ENCODE measurements at regions not wholly inside any gene's neighbourhood (a gene's known extent, or its start where the extent isn't known, plus 50 kb on each side); places are given as distances from the start of the nearest gene placed in this dataset.

DNA sequence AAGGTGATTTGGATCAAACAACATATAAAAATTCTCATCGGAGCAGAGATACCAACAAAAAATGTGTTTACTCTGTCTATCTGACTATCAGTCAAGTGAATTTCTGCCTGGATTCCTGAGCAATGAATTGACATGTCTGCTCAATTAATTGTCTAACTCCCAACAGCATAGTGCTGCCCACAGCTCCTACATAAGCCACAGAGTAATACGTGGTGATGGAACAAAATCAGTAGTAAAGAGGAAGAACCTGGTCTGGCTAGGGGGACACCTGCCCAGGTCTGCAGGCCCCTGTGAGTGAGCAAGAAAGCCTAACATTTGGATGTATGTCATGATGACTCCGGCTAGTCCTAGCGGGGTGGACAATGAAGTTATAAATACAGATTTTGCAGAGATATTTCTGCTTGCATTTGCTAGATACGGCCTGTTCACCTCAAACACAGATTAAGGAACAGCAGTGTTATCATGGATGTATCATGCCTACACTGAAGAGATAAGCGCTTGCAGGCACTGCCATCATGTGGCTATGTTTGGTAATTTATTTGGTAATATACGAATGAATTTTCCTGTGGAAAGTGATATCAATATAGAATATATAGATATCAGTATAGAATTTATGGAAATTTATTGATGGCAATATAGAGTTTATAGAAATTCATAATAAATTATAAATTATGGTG is 69.6 kb upstream of the LRRC8B start:
- H3K36me3 Mint-ChIP-seq = no peaks in the 10 kb centered on the region
- Histone ChIP-seq H3K4me1 (ENCODE audit: control insufficient read depth in 2 of 2, insufficient read depth in 2 of 2, low read length in 2 of 2) (no peaks in the 10 kb centered on the region), H3K9me3 (ENCODE audit: control insufficient read depth in 2 of 3, low read length in 3 of 3) (no peaks in the 10 kb centered on the region), H3K27ac (ENCODE audit: low read depth, low read length) (no peak overlapping the region), H3K27me3 (ENCODE audit: control insufficient read depth in 2 of 2, insufficient read depth in 2 of 2, low read length in 2 of 2) (no peaks in the 10 kb centered on the region), H3K36me3 (ENCODE audit: control insufficient read depth in 2 of 3, insufficient read depth in 3 of 3, low read length in 3 of 3) (no peaks in the 10 kb centered on the region), H3K4me3 (ENCODE audit: low read length) (no peak overlapping the region)
- H3K4me3 Mint-ChIP-seq = no peak overlapping the region
- DNase-seq = peak in 8 of 9 donors; percentile 46 to 75 (median 66)
- ChIA-PET CTCF (interaction anchor here (0.8 to 6.3 kb wide), 10 partner anchors 10 to 505 kb away, joined by 3 to 49 read pairs (median 4); no protein-coding TSS in a partner anchor), POLR2A (no interaction called here)
- peaks cover under 1 to 45% (median 11%) of the 10 kb centered on the region in 5 donors for H3K27me3 Mint-ChIP-seq
- peaks cover 4 to 23% (median 9%) of the 10 kb centered on the region in 7 donors for H3K4me1 Mint-ChIP-seq
- intact Hi-C loops (cut with micrococcal nuclease) = loop anchor here (1.0 to 10.0 kb wide), 15 partner anchors 96 to 850 kb away; partner anchors contain the start of genes GBP4 (in 2 of the 2), GBP1 (in 1 of the 2) and GBP5 (in 1 of the 2)
- peak; percentile 94 for ATAC-seq
- peak overlapping the region in 1 of 9 donors; percentile 38 for H3K27ac Mint-ChIP-seq
- no peaks in the 10 kb centered on the region for H3K9me3 Mint-ChIP-seq

GRCh38 chr1:89457046-89457445 is 67.6 kb upstream of the LRRC8B start:
- Histone ChIP-seq H3K27me3 (ENCODE audit: control insufficient read depth in 2 of 2, insufficient read depth in 2 of 2, low read length in 2 of 2) (no peaks in the 10 kb centered on the region), H3K36me3 (ENCODE audit: control insufficient read depth in 2 of 3, insufficient read depth in 3 of 3, low read length in 3 of 3) (no peaks in the 10 kb centered on the region), H3K4me1 (ENCODE audit: control insufficient read depth in 2 of 2, insufficient read depth in 2 of 2, low read length in 2 of 2) (no peaks in the 10 kb centered on the region), H3K4me3 (ENCODE audit: low read length) (no peak overlapping the region), H3K27ac (ENCODE audit: low read depth, low read length) (no peak overlapping the region), H3K9me3 (ENCODE audit: control insufficient read depth in 2 of 3, low read length in 3 of 3) (no peaks in the 10 kb centered on the region)
- H3K4me3 Mint-ChIP-seq = no peak overlapping the region
- POLR2A ChIA-PET = no interaction called here
- intact Hi-C loops (cut with micrococcal nuclease) = loop anchor here (5.0 to 10.0 kb wide), 5 partner anchors 200 to 852 kb away; partner anchors contain the start of genes GBP4 (in 2 of the 2) and GBP1 (in 1 of the 2)
- H3K4me1 Mint-ChIP-seq = peaks cover 0 to 16% (median 0%) of the 10 kb centered on the region in 7 donors
- CTCF ChIA-PET = interaction anchor here (0.5 to 6.3 kb wide), 7 partner anchors 50 to 798 kb away, joined by 3 to 49 read pairs (median 4); no protein-coding TSS in a partner anchor
- ATAC-seq (no peak), DNase-seq (no peak)
- no peaks in the 10 kb centered on the region for H3K36me3 Mint-ChIP-seq
- peak overlapping the region in 1 of 9 donors; percentile 15 for H3K27ac Mint-ChIP-seq
- peaks cover 13 to 62% (median 29%) of the 10 kb centered on the region in 5 donors for H3K27me3 Mint-ChIP-seq
- H3K9me3 Mint-ChIP-seq = no peaks in the 10 kb centered on the region

GRCh38 chr1:89459081-89459480 is 65.5 kb upstream of the LRRC8B start:
- Histone ChIP-seq H3K4me1 (ENCODE audit: control insufficient read depth in 2 of 2, insufficient read depth in 2 of 2, low read length in 2 of 2) (peaks cover 0 to 3% of the 10 kb centered on the region in 2 donors), H3K27me3 (ENCODE audit: control insufficient read depth in 2 of 2, insufficient read depth in 2 of 2, low read length in 2 of 2) (peaks cover 0 to 4% of the 10 kb centered on the region in 2 donors), H3K4me3 (ENCODE audit: low read length) (no peak overlapping the region), H3K36me3 (ENCODE audit: control insufficient read depth in 2 of 3, insufficient read depth in 3 of 3, low read length in 3 of 3) (no peaks in the 10 kb centered on the region), H3K9me3 (ENCODE audit: control insufficient read depth in 2 of 3, low read length in 3 of 3) (no peaks in the 10 kb centered on the region), H3K27ac (ENCODE audit: low read depth, low read length) (no peak overlapping the region)
- H3K36me3 Mint-ChIP-seq = no peaks in the 10 kb centered on the region
- peaks cover 22 to 60% (median 43%) of the 10 kb centered on the region in 5 donors for H3K27me3 Mint-ChIP-seq
- ChIA-PET POLR2A (no interaction called here), CTCF (no interaction called here)
- H3K9me3 Mint-ChIP-seq = peaks cover 0 to 2% (median 0%) of the 10 kb centered on the region in 11 donors
- peaks cover 5 to 22% (median 10%) of the 10 kb centered on the region in 7 donors for H3K4me1 Mint-ChIP-seq
- DNase-seq = no peak
- no peak for ATAC-seq
- H3K27ac Mint-ChIP-seq = no peak overlapping the region
- intact Hi-C loops (cut with micrococcal nuclease) = loop anchor here (5.0 to 10.0 kb wide), 5 partner anchors 202 to 854 kb away; partner anchors contain the start of genes GBP4 (in 2 of the 2) and GBP1 (in 1 of the 2)
- no peak overlapping the region for H3K4me3 Mint-ChIP-seq

- Histone ChIP-seq H3K9me3 (ENCODE audit: control insufficient read depth in 2 of 3, low read length in 3 of 3) (no peaks in the 10 kb centered on the region), H3K4me3 (ENCODE audit: low read length) (no peak overlapping the region), H3K27ac (ENCODE audit: low read depth, low read length) (no peak overlapping the region), H3K36me3 (ENCODE audit: control insufficient read depth in 2 of 3, insufficient read depth in 3 of 3, low read length in 3 of 3) (no peaks in the 10 kb centered on the region), H3K27me3 (ENCODE audit: control insufficient read depth in 2 of 2, insufficient read depth in 2 of 2, low read length in 2 of 2) (peaks cover 0 to 4% of the 10 kb centered on the region in 2 donors), H3K4me1 (ENCODE audit: control insufficient read depth in 2 of 2, insufficient read depth in 2 of 2, low read length in 2 of 2) (peaks cover 0 to 6% of the 10 kb centered on the region in 2 donors)
- ChIA-PET POLR2A (interaction anchor here (0.6 kb wide), 1 partner anchor 259 kb away, joined by 3 read pairs; no protein-coding TSS in a partner anchor), CTCF (no interaction called here)
- H3K9me3 Mint-ChIP-seq = peaks cover 0 to 5% (median 0%) of the 10 kb centered on the region in 11 donors
- intact Hi-C loops (cut with micrococcal nuclease) = no loop called here
- no peak for DNase-seq
- peaks cover 10 to 30% (median 13%) of the 10 kb centered on the region in 7 donors for H3K4me1 Mint-ChIP-seq
- H3K27me3 Mint-ChIP-seq = peaks cover 23 to 67% (median 54%) of the 10 kb centered on the region in 5 donors
- no peak overlapping the region for H3K27ac Mint-ChIP-seq
- no peaks in the 10 kb centered on the region for H3K36me3 Mint-ChIP-seq
- no peak overlapping the region for H3K4me3 Mint-ChIP-seq
- ATAC-seq = no peak
Observed at GRCh38 chr1:89460325-89460724, 64.3 kb upstream of the LRRC8B start.

- Histone ChIP-seq H3K27me3 (ENCODE audit: control insufficient read depth in 2 of 2, insufficient read depth in 2 of 2, low read length in 2 of 2) (peaks cover 0 to 4% of the 10 kb centered on the region in 2 donors), H3K9me3 (ENCODE audit: control insufficient read depth in 2 of 3, low read length in 3 of 3) (no peaks in the 10 kb centered on the region), H3K36me3 (ENCODE audit: control insufficient read depth in 2 of 3, insufficient read depth in 3 of 3, low read length in 3 of 3) (no peaks in the 10 kb centered on the region), H3K4me1 (ENCODE audit: control insufficient read depth in 2 of 2, insufficient read depth in 2 of 2, low read length in 2 of 2) (peaks cover 0 to 6% of the 10 kb centered on the region in 2 donors), H3K27ac (ENCODE audit: low read depth, low read length) (no peak overlapping the region), H3K4me3 (ENCODE audit: low read length) (no peak overlapping the region)
- Mint-ChIP-seq H3K27ac (no peak overlapping the region), H3K4me3 (no peak overlapping the region), H3K9me3 (peaks cover 0 to 5% (median 0%) of the 10 kb centered on the region in 11 donors), H3K36me3 (no peaks in the 10 kb centered on the region), H3K27me3 (peaks cover 29 to 71% (median 64%) of the 10 kb centered on the region in 5 donors), H3K4me1 (peaks cover 10 to 39% (median 15%) of the 10 kb centered on the region in 7 donors)
- ATAC-seq (no peak), DNase-seq (no peak)
- ChIA-PET CTCF (no interaction called here), POLR2A (no interaction called here)
- intact Hi-C loops (cut with micrococcal nuclease) = no loop called here
Observed at GRCh38 chr1:89462250-89462649, 62.4 kb upstream of the LRRC8B start.

DNA sequence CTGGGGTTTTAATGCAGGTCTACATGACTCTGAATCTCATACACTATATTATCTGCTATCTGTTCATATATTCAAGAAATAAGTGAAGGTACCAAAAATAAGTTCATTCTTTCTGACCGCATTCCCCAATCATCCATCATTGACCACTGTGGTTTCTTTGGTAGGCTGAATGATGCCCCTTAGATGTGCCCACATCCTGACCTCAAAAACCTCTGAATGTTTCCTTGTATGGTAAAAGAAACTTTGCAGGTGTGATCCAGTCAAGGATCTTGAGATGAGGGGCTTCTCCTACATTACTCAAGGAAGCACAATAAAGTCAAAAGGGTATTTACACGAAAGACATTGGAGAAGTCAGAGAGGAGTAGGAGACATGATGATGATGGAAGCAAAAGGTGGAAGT is 60.6 kb upstream of the LRRC8B start:
- CTCF ChIA-PET = interaction anchor here (0.6 to 1.0 kb wide), 2 partner anchors 8 to 108 kb away, joined by 3 read pairs; no protein-coding TSS in a partner anchor
- peaks cover 0 to 5% (median 0%) of the 10 kb centered on the region in 11 donors for H3K9me3 Mint-ChIP-seq
- H3K36me3 Mint-ChIP-seq = no peaks in the 10 kb centered on the region
- no peaks in the 10 kb centered on the region for H3K36me3 ChIP-seq (ENCODE audit: control insufficient read depth in 2 of 3, insufficient read depth in 3 of 3, low read length in 3 of 3)
- DNase-seq (peak in 1 of 9 donors; percentile 7), ATAC-seq (peak; percentile 29)
- POLR2A ChIA-PET = no interaction called here
- peaks cover 10 to 39% (median 15%) of the 10 kb centered on the region in 7 donors for H3K4me1 Mint-ChIP-seq
- no peak overlapping the region for H3K27ac Mint-ChIP-seq
- H3K4me3 ChIP-seq (ENCODE audit: low read length) = no peak overlapping the region
- intact Hi-C loops (cut with micrococcal nuclease) = no loop called here
- peaks cover 0 to 4% of the 10 kb centered on the region in 2 donors for H3K27me3 ChIP-seq (ENCODE audit: control insufficient read depth in 2 of 2, insufficient read depth in 2 of 2, low read length in 2 of 2)
- no peaks in the 10 kb centered on the region for H3K9me3 ChIP-seq (ENCODE audit: control insufficient read depth in 2 of 3, low read length in 3 of 3)
- H3K27ac ChIP-seq (ENCODE audit: low read depth, low read length) = no peak overlapping the region
- H3K4me3 Mint-ChIP-seq = peak overlapping the region in 3 of 10 donors; percentile 2 to 14 (median 7)
- peaks cover 29 to 70% (median 66%) of the 10 kb centered on the region in 5 donors for H3K27me3 Mint-ChIP-seq
- H3K4me1 ChIP-seq (ENCODE audit: control insufficient read depth in 2 of 2, insufficient read depth in 2 of 2, low read length in 2 of 2) = peaks cover 0 to 6% of the 10 kb centered on the region in 2 donors
